ENCODE measurements at regions not wholly inside any gene's neighbourhood (a gene's known extent, or its start where the extent isn't known, plus 50 kb on each side); places are given as distances from the start of the nearest gene placed in this dataset.

DNA sequence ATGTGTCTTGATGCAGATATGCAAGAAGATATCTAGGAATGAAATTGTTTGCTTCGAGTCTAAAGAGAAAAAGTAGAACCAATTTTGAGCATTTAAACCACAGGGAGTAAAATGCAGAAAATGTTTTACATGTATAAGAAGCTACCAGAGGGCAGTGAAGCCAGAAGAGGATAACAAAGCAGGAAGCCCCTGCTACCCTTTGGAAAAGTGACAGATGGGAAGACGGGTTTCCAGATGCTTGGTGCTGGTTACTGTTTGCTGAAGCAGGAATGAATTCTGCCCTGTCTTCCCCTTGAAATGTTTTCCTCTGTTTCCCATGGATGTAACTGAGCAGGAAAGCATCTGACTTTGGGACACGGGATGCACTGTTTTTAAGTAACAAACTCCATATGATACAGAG is 822.2 kb downstream of the MRPL39 start:
- no peaks in the 10 kb centered on the region for H3K36me3 ChIP-seq (ENCODE audit: insufficient read depth, low read length)
- no peaks in the 10 kb centered on the region for H3K4me1 ChIP-seq (ENCODE audit: insufficient read depth, low read length, poor library complexity, severe bottlenecking)
- H3K9me2 ChIP-seq (replicated peaks; ENCODE audit: low read depth, low read length), result no peaks in the 10 kb centered on the region
- no peaks in the 10 kb centered on the region for H4K20me1 ChIP-seq (ENCODE audit: insufficient read depth, low read length, poor library complexity, severe bottlenecking)
- H2AFZ ChIP-seq (ENCODE audit: low read length), result no peak overlapping the region
- H3K27me3 ChIP-seq (ENCODE audit: insufficient read depth, low read length, poor library complexity, severe bottlenecking), result no peaks in the 10 kb centered on the region
- H3K4me2 ChIP-seq (ENCODE audit: low read depth, low read length, poor library complexity, severe bottlenecking), result no peak overlapping the region
- H3K4me3 ChIP-seq (ENCODE audit: low read length, poor library complexity, severe bottlenecking), result no peak overlapping the region
- H3K9ac ChIP-seq (ENCODE audit: low read depth, low read length, poor library complexity, severe bottlenecking), result no peak overlapping the region
- H3F3A ChIP-seq (ENCODE audit: low read depth), result no peaks in the 10 kb centered on the region
- H3K79me2 ChIP-seq (ENCODE audit: insufficient read depth, low read length), result no peaks in the 10 kb centered on the region
- no peak for TF ChIP-seq EZH2phosphoT487 (IDR thresholded peaks at IDR 0.05; ENCODE audit: borderline replicate concordance)
- TF ChIP-seq CTCF (conservative IDR thresholded peaks at IDR 0.05; ENCODE audit: low read length), result no peak
- no peaks in the 10 kb centered on the region for H3K9me3 ChIP-seq (ENCODE audit: insufficient read depth, low read depth, low read length)

- Histone ChIP-seq H3K9me3 (ENCODE audit: insufficient read depth, low read depth, low read length) (no peaks in the 10 kb centered on the region), H3F3A (ENCODE audit: low read depth) (no peaks in the 10 kb centered on the region), H2AFZ (ENCODE audit: low read length) (no peak overlapping the region), H3K9me2 (replicated peaks; ENCODE audit: low read depth, low read length) (no peaks in the 10 kb centered on the region), H3K79me2 (ENCODE audit: insufficient read depth, low read length) (no peaks in the 10 kb centered on the region), H3K36me3 (ENCODE audit: insufficient read depth, low read length) (no peaks in the 10 kb centered on the region), H3K27me3 (ENCODE audit: insufficient read depth, low read length, poor library complexity, severe bottlenecking) (no peaks in the 10 kb centered on the region), H4K20me1 (ENCODE audit: insufficient read depth, low read length, poor library complexity, severe bottlenecking) (no peaks in the 10 kb centered on the region), H3K4me3 (ENCODE audit: low read length, poor library complexity, severe bottlenecking) (no peak overlapping the region), H3K4me2 (ENCODE audit: low read depth, low read length, poor library complexity, severe bottlenecking) (no peak overlapping the region), H3K9ac (ENCODE audit: low read depth, low read length, poor library complexity, severe bottlenecking) (no peak overlapping the region), H3K4me1 (ENCODE audit: insufficient read depth, low read length, poor library complexity, severe bottlenecking) (no peaks in the 10 kb centered on the region)
- no peak for TF ChIP-seq EZH2phosphoT487 (IDR thresholded peaks at IDR 0.05; ENCODE audit: borderline replicate concordance)
- no peak for TF ChIP-seq CTCF (conservative IDR thresholded peaks at IDR 0.05; ENCODE audit: low read length)
Measured at GRCh38 chr21:24781146-24781545, 826.1 kb downstream of the MRPL39 start.

DNA sequence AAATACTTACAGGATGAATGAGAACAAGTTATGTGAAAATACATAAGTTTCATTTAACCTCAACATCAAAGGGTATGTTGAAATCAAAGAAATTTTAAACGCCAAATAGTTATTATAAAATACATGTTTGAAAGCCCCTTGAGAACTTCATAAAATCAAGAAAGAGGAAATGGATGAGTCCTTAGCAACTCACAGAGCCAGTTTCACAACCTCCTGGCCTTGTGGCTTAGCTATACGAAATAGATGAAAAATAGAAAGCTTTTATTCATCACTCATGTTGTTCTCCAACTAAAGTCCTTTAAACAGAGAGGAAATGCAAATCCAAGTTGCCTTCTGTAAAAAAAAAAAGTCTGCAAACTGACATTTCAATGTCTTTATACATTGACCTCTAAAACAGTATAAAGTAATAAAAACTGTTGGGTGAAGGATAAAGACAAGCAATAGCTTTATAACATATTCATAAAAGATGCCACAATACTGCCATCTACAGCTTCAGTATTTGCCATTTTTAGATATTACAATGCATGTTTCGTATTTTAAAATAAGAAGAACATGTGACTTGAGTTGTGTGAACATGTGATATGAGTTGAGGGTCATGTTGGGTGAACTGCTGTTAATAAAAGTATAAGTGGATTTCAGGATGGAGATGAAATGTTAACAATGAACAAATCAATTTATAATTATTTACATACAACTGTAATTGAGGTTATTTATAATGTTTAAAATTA is 847.8 kb downstream of the MRPL39 start:
- Histone ChIP-seq H3K4me1 (ENCODE audit: insufficient read depth, low read length, poor library complexity, severe bottlenecking) (no peaks in the 10 kb centered on the region), H3K79me2 (ENCODE audit: insufficient read depth, low read length) (no peaks in the 10 kb centered on the region), H2AFZ (ENCODE audit: low read length) (no peak overlapping the region), H3F3A (ENCODE audit: low read depth) (no peaks in the 10 kb centered on the region), H3K4me3 (ENCODE audit: low read length, poor library complexity, severe bottlenecking) (no peak overlapping the region), H3K4me2 (ENCODE audit: low read depth, low read length, poor library complexity, severe bottlenecking) (no peak overlapping the region), H3K27me3 (ENCODE audit: insufficient read depth, low read length, poor library complexity, severe bottlenecking) (no peaks in the 10 kb centered on the region), H3K9me3 (ENCODE audit: insufficient read depth, low read depth, low read length) (no peaks in the 10 kb centered on the region), H3K9ac (ENCODE audit: low read depth, low read length, poor library complexity, severe bottlenecking) (no peak overlapping the region), H3K36me3 (ENCODE audit: insufficient read depth, low read length) (no peaks in the 10 kb centered on the region), H4K20me1 (ENCODE audit: insufficient read depth, low read length, poor library complexity, severe bottlenecking) (no peaks in the 10 kb centered on the region), H3K9me2 (replicated peaks; ENCODE audit: low read depth, low read length) (no peaks in the 10 kb centered on the region)
- TF ChIP-seq EZH2phosphoT487 (IDR thresholded peaks at IDR 0.05; ENCODE audit: borderline replicate concordance), result no peak
- peak; percentile 13; the same call in 1 of the 2 replicates for TF ChIP-seq CTCF (conservative IDR thresholded peaks at IDR 0.05; ENCODE audit: low read length)

All from Loucy (cell line).